Fibroblast of peridontal ligament (primary cell): ENCODE measurements at regions not wholly inside any gene's neighbourhood (a gene's known extent, or its start where the extent isn't known, plus 50 kb on each side); places are given as distances from the start of the nearest gene placed in this dataset.

Experiments used
- DNase-seq: peaks from one replicate; pipeline ENCODE4 v3.0.0-alpha.2; 2010; ENCODE audit errors: extremely low read depth

DNA sequence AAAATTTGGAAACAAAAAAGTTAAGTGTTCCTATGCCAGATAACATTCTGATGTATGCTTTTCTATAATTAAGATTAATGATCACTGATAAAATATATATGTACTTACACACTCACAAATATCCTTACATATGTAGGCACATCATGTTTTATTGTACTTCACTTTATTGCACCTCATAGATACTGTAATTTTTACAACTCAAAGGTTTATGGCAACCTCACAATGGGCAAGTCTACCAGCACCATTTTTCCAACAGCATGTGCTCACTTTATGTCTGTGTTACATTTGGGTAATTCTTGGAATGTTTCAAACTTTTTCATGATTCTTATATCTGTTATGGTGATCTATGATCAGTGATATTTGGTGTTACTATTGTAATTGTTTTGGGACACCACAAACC is 57.8 kb upstream of the GPRIN3 start:
- DNase-seq: no peak

DNA sequence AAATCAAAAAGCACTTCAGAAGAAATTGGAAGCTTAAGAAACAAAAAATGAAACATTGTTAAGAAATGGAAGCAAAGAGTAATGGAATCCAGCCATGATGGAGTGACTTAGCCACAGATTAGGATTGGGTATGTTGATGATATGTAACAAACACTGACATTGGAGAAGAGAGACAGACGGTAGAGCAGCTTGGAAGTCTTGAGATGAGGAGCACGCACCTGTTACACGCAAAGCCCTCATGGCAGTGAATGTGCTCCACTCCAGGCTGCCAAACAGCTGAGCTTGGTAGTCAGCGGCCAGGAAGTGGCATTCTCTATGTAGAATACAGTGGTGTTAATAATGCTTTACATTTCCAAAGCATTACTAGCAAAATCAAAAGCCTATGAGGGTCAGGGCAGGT is 56.9 kb upstream of the GPRIN3 start:
- no peak for DNase-seq

- no peak for DNase-seq
Observed at GRCh38 chr4:89363786-89364185, 56.2 kb upstream of the GPRIN3 start.

DNA sequence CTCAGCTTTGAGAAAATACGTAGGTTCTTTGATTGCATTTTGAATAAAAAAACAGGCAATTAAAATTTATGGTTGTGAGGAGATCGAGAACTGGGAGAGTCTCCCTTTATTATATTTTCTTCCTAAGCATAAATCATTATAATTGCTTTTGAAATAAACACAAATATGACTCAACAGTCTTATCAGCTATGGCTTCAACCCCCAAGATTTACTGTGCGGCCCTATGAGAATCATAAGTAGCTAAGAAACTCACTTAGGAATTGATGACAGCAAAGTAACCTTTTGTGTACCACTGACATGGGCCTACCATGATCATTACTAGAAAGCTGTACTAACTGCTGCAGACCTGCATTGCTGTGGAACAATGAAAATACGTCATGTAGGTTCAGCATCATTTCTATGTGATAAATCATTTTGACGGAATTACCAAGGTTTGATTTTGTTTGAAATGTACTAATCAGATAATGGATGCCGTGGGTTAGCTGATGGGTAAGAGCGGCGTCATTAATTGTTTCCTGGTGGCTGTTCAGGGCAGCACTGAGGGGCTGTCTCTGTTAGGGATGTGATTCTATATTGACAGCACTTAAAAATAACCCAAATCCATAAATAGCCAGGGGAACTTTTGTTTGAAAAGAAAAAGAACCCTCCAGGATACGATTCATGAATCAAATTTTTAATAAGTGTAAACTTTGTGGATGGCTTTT is 51.5 kb upstream of the GPRIN3 start:
- DNase-seq: no peak

DNA sequence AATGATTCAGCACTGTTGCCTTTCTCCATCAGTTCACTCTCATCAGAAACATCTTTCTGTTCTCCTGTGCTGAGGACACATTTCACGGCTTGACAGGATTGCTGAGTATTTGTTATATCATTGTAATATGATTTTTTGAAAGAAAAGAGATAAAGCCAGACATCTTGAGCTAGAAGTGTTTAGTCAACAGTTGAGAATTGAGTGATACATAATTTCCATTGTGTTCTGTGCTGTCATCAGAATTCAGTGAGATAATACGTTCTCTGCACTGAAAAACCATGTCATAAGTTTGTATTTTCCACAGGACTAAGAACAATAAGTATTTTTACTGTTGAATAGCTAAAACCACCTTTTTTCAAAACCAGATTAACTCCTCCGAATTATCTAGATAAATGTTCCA is 50.2 kb upstream of the GPRIN3 start:
- DNase-seq: no peak
